Endodermal cell (in vitro differentiated cells): ENCODE measurements at regions not wholly inside any gene's neighbourhood (a gene's known extent, or its start where the extent isn't known, plus 50 kb on each side); places are given as distances from the start of the nearest gene placed in this dataset.

ENCODE experiments used
- DNase-seq: peaks from one replicate; pipeline ENCODE4 v3.0.0-alpha.2; 2017
- H3K27ac ChIP-seq: 2 replicates; pipeline ENCODE4 v1.5.1; 2013; ENCODE audit warnings: mild to moderate bottlenecking, low read depth, low read length, moderate library complexity
- H3K27me3 ChIP-seq: 2 replicates; pipeline ENCODE4 v1.6.1; 2013; ENCODE audit warnings: mild to moderate bottlenecking, low read length, moderate library complexity; ENCODE audit not compliant: insufficient read depth, control insufficient read depth, poor library complexity, severe bottlenecking
- H3K36me3 ChIP-seq: 2 replicates; pipeline ENCODE4 v1.7.0; 2013; ENCODE audit warnings: mild to moderate bottlenecking, low read length, moderate library complexity; ENCODE audit not compliant: control insufficient read depth, insufficient read depth
- H3K4me1 ChIP-seq: one replicate; pipeline ENCODE4 v1.7.0; 2013; ENCODE audit warnings: low read length; ENCODE audit not compliant: control insufficient read depth, insufficient read depth
- H3K4me3 ChIP-seq: 2 replicates; pipeline ENCODE4 v1.5.1; 2013; ENCODE audit warnings: mild to moderate bottlenecking, low read length, moderate library complexity
- H3K9ac ChIP-seq: 2 replicates; pipeline ENCODE4 v1.6.1; 2013; ENCODE audit warnings: mild to moderate bottlenecking, low read length, moderate library complexity; ENCODE audit not compliant: poor library complexity, severe bottlenecking; ENCODE audit errors: extremely low read depth
- H3K9me3 ChIP-seq: 2 replicates; pipeline ENCODE4 v1.6.1; 2013; ENCODE audit warnings: mild to moderate bottlenecking, low read length, moderate library complexity; ENCODE audit not compliant: control insufficient read depth
- H3K27ac Mint-ChIP-seq: 2 replicates; pipeline ENCODE4 v1.8.0; 2020; ENCODE audit warnings: mixed read lengths
- H3K27me3 Mint-ChIP-seq: 2 replicates; pipeline ENCODE4 v1.8.0; 2021; ENCODE audit warnings: mild to moderate bottlenecking, mixed read lengths; ENCODE audit not compliant: insufficient read depth
- H3K36me3 Mint-ChIP-seq: 2 replicates; pipeline ENCODE4 v1.8.0; 2020; ENCODE audit warnings: low read depth, mixed read lengths
- H3K4me1 Mint-ChIP-seq: 2 replicates; pipeline ENCODE4 v1.8.0; 2020; ENCODE audit warnings: mixed read lengths
- H3K4me3 Mint-ChIP-seq: 2 replicates; pipeline ENCODE4 v1.8.0; 2020; ENCODE audit warnings: mild to moderate bottlenecking, moderate library complexity, mixed read lengths
- H3K9me3 Mint-ChIP-seq: 2 replicates; pipeline ENCODE4 v1.8.0; 2020; ENCODE audit warnings: mild to moderate bottlenecking, mixed read lengths
- WGBS, 2 experiments: methylation state at CpG; one replicate each; pipeline versions ENCODE4 v1.1.5 to v1.1.7; 2013; ENCODE audit warnings: missing lambda C conversion rate in 2 of 2, mixed read lengths in 1 of 2; ENCODE audit not compliant: insufficient coverage in 1 of 2, insufficient read length in 1 of 2; 5-methylcytosine and 5-hydroxymethylcytosine counted together
- TF ChIP-seq, protein P1 (sequence below): fragments of 200-600 bp; sonication (generic); conservative IDR thresholded peaks from 2 replicates; pipeline ENCODE4 v1.5.0; 2021; ENCODE audit warnings: antibody characterized with exemption, mild to moderate bottlenecking

DNA sequence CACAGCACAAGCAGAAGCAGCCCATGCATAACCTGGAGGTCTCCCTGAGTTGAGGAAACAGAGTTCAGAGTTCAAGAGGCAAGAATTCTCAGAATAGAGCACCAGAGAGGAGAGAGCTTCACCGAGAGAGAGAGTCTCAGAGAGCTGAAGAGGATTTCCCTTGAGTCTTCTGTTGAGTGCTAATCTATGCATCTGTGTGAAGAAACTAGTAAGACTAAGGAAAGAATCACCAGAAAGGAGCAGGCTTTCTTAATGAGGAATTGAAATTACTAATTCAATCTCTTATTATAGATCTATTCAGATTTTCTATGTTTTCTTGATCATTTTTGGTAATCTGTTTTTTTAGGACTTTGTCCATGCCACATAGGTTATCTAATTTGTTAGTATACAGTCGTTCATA is 89.3 kb upstream of the CTAGE1 start:
- Histone ChIP-seq H3K9ac (no peak overlapping the region), H3K4me1 (no peaks in the 10 kb centered on the region), H3K27me3 (no peaks in the 10 kb centered on the region), H3K36me3 (no peaks in the 10 kb centered on the region), H3K27ac (no peak overlapping the region), H3K9me3 (no peaks in the 10 kb centered on the region), H3K4me3 (no peak overlapping the region)
- no peak overlapping the region for H3K27ac Mint-ChIP-seq
- no peak for DNase-seq
- H3K4me3 Mint-ChIP-seq: no peak overlapping the region
- WGBS, 2 experiments: 89 to 93% methylated on average over 1 of the region's 2 CpGs
- H3K27me3 Mint-ChIP-seq: no peaks in the 10 kb centered on the region
- no peaks in the 10 kb centered on the region for H3K36me3 Mint-ChIP-seq
- H3K4me1 Mint-ChIP-seq: peaks cover 8% of the 10 kb centered on the region
- H3K9me3 Mint-ChIP-seq: no peaks in the 10 kb centered on the region
- TF ChIP-seq, protein P1, sequence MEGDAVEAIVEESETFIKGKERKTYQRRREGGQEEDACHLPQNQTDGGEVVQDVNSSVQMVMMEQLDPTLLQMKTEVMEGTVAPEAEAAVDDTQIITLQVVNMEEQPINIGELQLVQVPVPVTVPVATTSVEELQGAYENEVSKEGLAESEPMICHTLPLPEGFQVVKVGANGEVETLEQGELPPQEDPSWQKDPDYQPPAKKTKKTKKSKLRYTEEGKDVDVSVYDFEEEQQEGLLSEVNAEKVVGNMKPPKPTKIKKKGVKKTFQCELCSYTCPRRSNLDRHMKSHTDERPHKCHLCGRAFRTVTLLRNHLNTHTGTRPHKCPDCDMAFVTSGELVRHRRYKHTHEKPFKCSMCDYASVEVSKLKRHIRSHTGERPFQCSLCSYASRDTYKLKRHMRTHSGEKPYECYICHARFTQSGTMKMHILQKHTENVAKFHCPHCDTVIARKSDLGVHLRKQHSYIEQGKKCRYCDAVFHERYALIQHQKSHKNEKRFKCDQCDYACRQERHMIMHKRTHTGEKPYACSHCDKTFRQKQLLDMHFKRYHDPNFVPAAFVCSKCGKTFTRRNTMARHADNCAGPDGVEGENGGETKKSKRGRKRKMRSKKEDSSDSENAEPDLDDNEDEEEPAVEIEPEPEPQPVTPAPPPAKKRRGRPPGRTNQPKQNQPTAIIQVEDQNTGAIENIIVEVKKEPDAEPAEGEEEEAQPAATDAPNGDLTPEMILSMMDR: no peak

DNA sequence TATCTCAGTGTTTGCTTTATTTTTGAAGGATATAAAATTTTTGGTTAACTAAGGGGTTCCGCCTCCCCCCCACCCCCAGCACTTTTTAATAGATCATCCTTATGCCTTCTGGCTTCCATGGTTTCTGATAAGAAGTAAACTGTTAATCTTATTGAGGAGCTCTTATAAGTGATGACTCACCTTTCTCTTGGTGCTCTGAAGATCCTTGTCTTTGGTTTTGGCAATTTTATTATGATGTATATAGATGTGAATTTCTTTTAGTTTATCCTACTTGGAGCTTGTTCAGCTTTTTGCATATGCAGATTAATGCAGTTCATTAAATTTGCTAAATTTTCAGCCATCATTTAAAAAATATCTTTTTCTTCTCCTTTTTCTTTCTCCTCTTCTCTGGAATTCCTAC is 91.7 kb upstream of the CTAGE1 start:
- Mint-ChIP-seq H3K36me3 (no peaks in the 10 kb centered on the region), H3K4me1 (peaks cover 8% of the 10 kb centered on the region), H3K4me3 (no peak overlapping the region), H3K27me3 (peaks cover 10% of the 10 kb centered on the region), H3K9me3 (no peaks in the 10 kb centered on the region), H3K27ac (no peak overlapping the region)
- TF ChIP-seq, protein P1: no peak
- no CpG with 5 or more reads among the region's 1 CpG for WGBS, 2 experiments
- Histone ChIP-seq H3K4me3 (no peak overlapping the region), H3K36me3 (no peaks in the 10 kb centered on the region), H3K27me3 (no peaks in the 10 kb centered on the region), H3K27ac (no peak overlapping the region), H3K4me1 (no peaks in the 10 kb centered on the region), H3K9ac (no peak overlapping the region), H3K9me3 (no peaks in the 10 kb centered on the region)
- no peak for DNase-seq

DNA sequence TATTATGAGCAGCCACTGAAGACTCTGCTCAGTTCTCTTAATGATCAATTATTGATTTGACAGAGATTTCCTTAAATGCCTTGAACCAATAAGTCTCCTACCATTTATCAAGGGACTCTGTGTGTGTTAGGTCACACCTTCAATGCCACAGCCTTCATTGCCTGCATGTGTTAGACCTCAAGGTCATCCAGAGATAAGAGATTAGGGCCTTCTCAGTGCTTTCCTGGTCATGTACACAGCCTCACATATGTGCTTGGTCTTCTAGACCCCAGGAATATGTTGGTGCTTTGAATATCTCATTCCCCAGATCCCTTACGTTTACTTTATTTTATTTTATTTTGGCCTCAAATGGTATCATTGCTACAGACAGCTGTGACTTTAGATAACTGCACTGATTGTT is 93.0 kb upstream of the CTAGE1 start:
- H3K27ac ChIP-seq: no peak overlapping the region
- Mint-ChIP-seq H3K27ac (no peak overlapping the region), H3K36me3 (no peaks in the 10 kb centered on the region), H3K27me3 (peaks cover 10% of the 10 kb centered on the region), H3K4me1 (peaks cover 8% of the 10 kb centered on the region), H3K9me3 (no peaks in the 10 kb centered on the region), H3K4me3 (no peak overlapping the region)
- TF ChIP-seq, protein P1: no peak
- 87% methylated on average over 1 of the region's 1 CpG; no CpG with 5 or more reads in 1 of the 2 experiments for WGBS, 2 experiments
- H3K9me3 ChIP-seq: no peaks in the 10 kb centered on the region
- H3K4me1 ChIP-seq: no peaks in the 10 kb centered on the region
- no peak overlapping the region for H3K4me3 ChIP-seq
- H3K36me3 ChIP-seq: no peaks in the 10 kb centered on the region
- no peak for DNase-seq
- H3K9ac ChIP-seq: no peak overlapping the region
- H3K27me3 ChIP-seq: no peaks in the 10 kb centered on the region
